CD4-positive, alpha-beta memory T cell (primary cell): ENCODE measurements at regions not wholly inside any gene's neighbourhood (a gene's known extent, or its start where the extent isn't known, plus 50 kb on each side); places are given as distances from the start of the nearest gene placed in this dataset.
A peak's percentile ranks its signal among the peaks of the same experiment; 100 is the strongest.

ENCODE experiments used
- CTCF ChIA-PET: fragments of 350-600 bp; sonication (Branson Sonifier 250); formaldehyde crosslinking; loops from one replicate; lab custom pipeline; 2021; ENCODE audit warnings: inconsistent platforms; ENCODE audit not compliant: partially characterized antibody; lab: Charles Lee
- POLR2A ChIA-PET: fragments of 350-600 bp; sonication (Branson Sonifier 250); formaldehyde crosslinking; loops from one replicate; lab custom pipeline; 2021; ENCODE audit not compliant: partially characterized antibody; lab: Charles Lee
- DNase-seq, 5 donors: peaks; one replicate each; pipeline versions ENCODE4 v3.0.0 to v3.0.0-alpha.2; 2020 to 2022; ENCODE audit warnings: mixed read lengths in 1 of 5
- H3K27ac ChIP-seq: one replicate; pipeline ENCODE4 v1.7.0; 2013; ENCODE audit warnings: low read depth, low read length
- H3K27me3 ChIP-seq: 2 replicates; pipeline ENCODE4 v1.7.0; 2013; ENCODE audit warnings: mild to moderate bottlenecking, low read length, moderate library complexity; ENCODE audit not compliant: insufficient read depth
- H3K36me3 ChIP-seq: 2 replicates; pipeline ENCODE4 v1.7.0; 2013; ENCODE audit warnings: mild to moderate bottlenecking, low read length, moderate library complexity; ENCODE audit not compliant: insufficient read depth
- H3K4me1 ChIP-seq: 2 replicates; pipeline ENCODE4 v1.7.0; 2013; ENCODE audit warnings: mild to moderate bottlenecking, low read length, moderate library complexity; ENCODE audit not compliant: insufficient read depth
- H3K4me3 ChIP-seq, 2 donors: one replicate each; pipeline ENCODE4 v1.7.0; 2013; ENCODE audit warnings: low read length in 2 of 2, mild to moderate bottlenecking in 1 of 2
- H3K9me3 ChIP-seq, 2 donors: one replicate each; pipeline ENCODE4 v1.7.0; 2013; ENCODE audit warnings: low read length in 2 of 2, control low read depth in 1 of 2; ENCODE audit not compliant: control insufficient read depth in 1 of 2
- H3K27ac Mint-ChIP-seq, 7 donors: one replicate each; pipeline ENCODE4 v1.8.0; 2020 to 2021; ENCODE audit warnings: mixed read lengths in 7 of 7, mild to moderate bottlenecking in 6 of 7, inconsistent platforms in 3 of 7, moderate library complexity in 3 of 7
- H3K27me3 Mint-ChIP-seq, 2 donors: one replicate each; pipeline ENCODE4 v1.8.0; 2020 to 2021; ENCODE audit warnings: mixed read lengths in 2 of 2
- H3K36me3 Mint-ChIP-seq, 2 donors: one replicate each; pipeline ENCODE4 v1.8.0; 2020 to 2021; ENCODE audit warnings: mixed read lengths in 2 of 2, inconsistent platforms in 1 of 2, mild to moderate bottlenecking in 1 of 2
- H3K4me1 Mint-ChIP-seq, 4 donors: one replicate each; pipeline ENCODE4 v1.8.0; 2020 to 2021; ENCODE audit warnings: mixed read lengths in 4 of 4, mild to moderate bottlenecking in 1 of 4
- H3K4me3 Mint-ChIP-seq, 8 donors: one replicate each; pipeline ENCODE4 v1.8.0; 2020 to 2021; ENCODE audit warnings: mixed read lengths in 8 of 8, mild to moderate bottlenecking in 7 of 8, moderate library complexity in 6 of 8, inconsistent platforms in 3 of 8
- H3K9me3 Mint-ChIP-seq, 8 donors: one replicate each; pipeline ENCODE4 v1.8.0; 2020 to 2021; ENCODE audit warnings: mixed read lengths in 8 of 8, mild to moderate bottlenecking in 5 of 8, inconsistent platforms in 3 of 8, moderate library complexity in 1 of 8
- intact Hi-C: fragments of 100-400 bp; cut with micrococcal nuclease; formaldehyde crosslinking; loops from one replicate; pipeline ENCODE4 v1.15.1; 2023

- Histone ChIP-seq H3K4me1 (no peaks in the 10 kb centered on the region), H3K27ac (no peak overlapping the region), H3K36me3 (no peaks in the 10 kb centered on the region), H3K4me3 (no peak overlapping the region), H3K27me3 (no peaks in the 10 kb centered on the region), H3K9me3 (no peaks in the 10 kb centered on the region)
- H3K9me3 Mint-ChIP-seq = no peaks in the 10 kb centered on the region
- CTCF ChIA-PET = no interaction called here
- no peaks in the 10 kb centered on the region for H3K36me3 Mint-ChIP-seq
- intact Hi-C loops = no loop called here
- no peak for DNase-seq
- peak overlapping the region in 1 of 7 donors; percentile 2 for H3K27ac Mint-ChIP-seq
- no peaks in the 10 kb centered on the region for H3K27me3 Mint-ChIP-seq
- POLR2A ChIA-PET = no interaction called here
- no peak overlapping the region for H3K4me3 Mint-ChIP-seq
- H3K4me1 Mint-ChIP-seq = no peaks in the 10 kb centered on the region
Measured at GRCh38 chr21:26710155-26710554, 135.1 kb downstream of the ADAMTS1 start.

GRCh38 chr21:26709090-26709489, 136.0 kb upstream of the CYYR1 start:
- Histone ChIP-seq H3K36me3 (no peaks in the 10 kb centered on the region), H3K27ac (no peak overlapping the region), H3K27me3 (no peaks in the 10 kb centered on the region), H3K4me3 (no peak overlapping the region), H3K4me1 (no peaks in the 10 kb centered on the region), H3K9me3 (no peaks in the 10 kb centered on the region)
- H3K9me3 Mint-ChIP-seq = no peaks in the 10 kb centered on the region
- H3K27ac Mint-ChIP-seq = no peak overlapping the region
- ChIA-PET CTCF (interaction anchor here (1.5 kb wide), 2 partner anchors 8 to 826 kb away, joined by 3 to 4 read pairs; no protein-coding TSS in a partner anchor), POLR2A (no interaction called here)
- H3K27me3 Mint-ChIP-seq = no peaks in the 10 kb centered on the region
- H3K4me1 Mint-ChIP-seq = no peaks in the 10 kb centered on the region
- DNase-seq = no peak
- H3K36me3 Mint-ChIP-seq = no peaks in the 10 kb centered on the region
- H3K4me3 Mint-ChIP-seq = no peak overlapping the region
- intact Hi-C loops = no loop called here

DNA sequence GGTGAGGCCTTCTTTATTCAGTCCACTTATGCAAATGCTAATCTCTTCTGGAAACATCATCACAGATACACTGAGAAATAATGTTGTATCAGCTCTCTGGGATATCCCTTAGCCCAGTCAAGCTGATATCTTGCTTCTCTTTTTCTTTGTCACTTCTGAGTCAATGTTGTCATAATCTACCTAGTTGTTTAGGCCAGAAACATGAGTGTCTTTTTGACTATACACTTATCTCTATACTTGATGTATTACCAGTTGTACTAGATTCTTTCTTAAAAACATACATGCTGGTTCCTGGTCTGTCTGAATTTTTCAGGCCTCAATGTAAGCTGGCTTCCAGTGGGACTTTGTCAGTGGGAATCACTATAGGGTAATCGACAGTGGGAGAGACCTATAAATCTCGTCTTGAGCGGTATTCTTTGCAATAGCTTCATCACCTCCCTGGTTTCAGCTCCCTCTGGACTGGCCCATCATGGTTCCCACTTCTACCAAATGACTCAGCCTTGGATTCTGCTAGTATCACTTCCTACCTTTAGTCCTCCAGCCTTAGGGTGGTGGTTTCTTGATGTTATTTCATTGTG, 135.2 kb upstream of the CYYR1 start:
- no peaks in the 10 kb centered on the region for H3K27me3 Mint-ChIP-seq
- Histone ChIP-seq H3K27ac (no peak overlapping the region), H3K9me3 (no peaks in the 10 kb centered on the region), H3K27me3 (no peaks in the 10 kb centered on the region), H3K36me3 (no peaks in the 10 kb centered on the region), H3K4me3 (no peak overlapping the region), H3K4me1 (no peaks in the 10 kb centered on the region)
- intact Hi-C loops = no loop called here
- H3K4me3 Mint-ChIP-seq = no peak overlapping the region
- no peaks in the 10 kb centered on the region for H3K36me3 Mint-ChIP-seq
- no peak for DNase-seq
- CTCF ChIA-PET = interaction anchor here (1.5 kb wide), 2 partner anchors 9 to 826 kb away, joined by 3 to 4 read pairs; no protein-coding TSS in a partner anchor
- POLR2A ChIA-PET = no interaction called here
- no peaks in the 10 kb centered on the region for H3K4me1 Mint-ChIP-seq
- H3K9me3 Mint-ChIP-seq = no peaks in the 10 kb centered on the region
- H3K27ac Mint-ChIP-seq = no peak overlapping the region

DNA sequence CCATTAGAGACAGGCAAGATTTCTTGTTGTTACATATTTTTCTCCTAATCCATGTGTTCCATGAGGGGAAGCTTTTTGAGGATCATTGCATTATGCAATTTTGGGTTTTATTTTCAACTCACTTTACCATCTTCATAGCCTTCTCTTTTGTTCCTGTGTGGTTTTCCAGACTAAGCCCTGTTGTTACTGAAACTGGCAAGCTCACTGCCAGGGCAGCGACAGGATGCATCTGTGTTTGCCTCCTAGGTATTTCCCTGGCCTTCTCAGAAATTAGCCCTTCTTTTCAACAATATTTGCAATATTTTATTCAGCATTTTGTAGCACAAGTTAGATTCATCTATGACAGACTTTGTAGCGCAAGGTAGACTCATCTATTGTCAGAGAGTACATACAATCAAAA, 134.2 kb upstream of the CYYR1 start:
- no peaks in the 10 kb centered on the region for H3K27me3 Mint-ChIP-seq
- no peak overlapping the region for H3K4me3 Mint-ChIP-seq
- Histone ChIP-seq H3K4me1 (no peaks in the 10 kb centered on the region), H3K4me3 (no peak overlapping the region), H3K36me3 (no peaks in the 10 kb centered on the region), H3K9me3 (no peaks in the 10 kb centered on the region), H3K27ac (no peak overlapping the region), H3K27me3 (no peaks in the 10 kb centered on the region)
- DNase-seq = no peak
- CTCF ChIA-PET = interaction anchor here (1.0 kb wide), 1 partner anchor 10 kb away, joined by 3 read pairs; no protein-coding TSS in a partner anchor
- H3K36me3 Mint-ChIP-seq = no peaks in the 10 kb centered on the region
- H3K27ac Mint-ChIP-seq = no peak overlapping the region
- intact Hi-C loops = no loop called here
- no peaks in the 10 kb centered on the region for H3K9me3 Mint-ChIP-seq
- POLR2A ChIA-PET = no interaction called here
- H3K4me1 Mint-ChIP-seq = no peaks in the 10 kb centered on the region

DNA sequence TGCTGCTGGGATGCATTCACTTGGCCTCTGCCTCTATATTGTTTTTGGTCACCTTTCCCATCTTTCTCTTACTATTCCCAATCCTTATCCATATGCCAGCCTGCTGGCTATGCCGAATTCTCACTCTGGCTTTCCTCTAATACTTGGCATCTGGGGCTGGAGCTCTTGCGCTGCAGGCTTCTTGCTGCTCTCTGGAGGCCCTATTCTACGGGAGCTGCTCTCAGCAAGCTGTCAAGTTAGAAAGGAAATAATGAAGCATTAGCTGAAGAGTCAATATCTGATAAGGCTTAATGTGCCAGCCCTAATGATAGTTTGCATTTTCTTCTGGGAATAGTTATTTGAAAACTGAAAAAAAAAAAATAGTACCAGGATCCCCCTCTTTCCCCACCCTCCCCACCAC, 125.3 kb upstream of the CYYR1 start:
- no peak overlapping the region for H3K4me3 Mint-ChIP-seq
- no peaks in the 10 kb centered on the region for H3K36me3 Mint-ChIP-seq

GRCh38 chr21:26691416-26691815, 118.3 kb upstream of the CYYR1 start:
- Mint-ChIP-seq H3K27ac (no peak overlapping the region), H3K4me1 (peaks cover 0 to under 1% (median under 1%) of the 10 kb centered on the region in 4 donors), H3K27me3 (peaks cover under 1 to 10% of the 10 kb centered on the region in 2 donors), H3K4me3 (no peak overlapping the region), H3K9me3 (peaks cover 0 to 12% (median 4%) of the 10 kb centered on the region in 8 donors), H3K36me3 (no peaks in the 10 kb centered on the region)
- no peaks in the 10 kb centered on the region for H3K9me3 ChIP-seq
- no peak overlapping the region for H3K27ac ChIP-seq
- ChIA-PET CTCF (interaction anchor here (0.7 kb wide), 1 partner anchor 26 kb away, joined by 3 read pairs; no protein-coding TSS in a partner anchor), POLR2A (no interaction called here)
- intact Hi-C loops = no loop called here
- no peak overlapping the region for H3K4me3 ChIP-seq
- no peaks in the 10 kb centered on the region for H3K36me3 ChIP-seq
- no peaks in the 10 kb centered on the region for H3K27me3 ChIP-seq
- no peak for DNase-seq
- H3K4me1 ChIP-seq = peaks cover under 1% of the 10 kb centered on the region

More for the DNA sequence above, 125.3 kb upstream of the CYYR1 start:
- DNase-seq = no peak
- Mint-ChIP-seq H3K27me3 (peaks cover 4 to 7% of the 10 kb centered on the region in 2 donors), H3K4me1 (no peaks in the 10 kb centered on the region), H3K9me3 (peaks cover 0 to 3% (median 0%) of the 10 kb centered on the region in 8 donors), H3K27ac (no peak overlapping the region)
- no peaks in the 10 kb centered on the region for H3K27me3 ChIP-seq
- ChIA-PET POLR2A (no interaction called here), CTCF (no interaction called here)
- intact Hi-C loops = no loop called here
- no peaks in the 10 kb centered on the region for H3K4me1 ChIP-seq
- no peaks in the 10 kb centered on the region for H3K36me3 ChIP-seq
- no peaks in the 10 kb centered on the region for H3K9me3 ChIP-seq
- H3K27ac ChIP-seq = no peak overlapping the region
- no peak overlapping the region for H3K4me3 ChIP-seq

DNA sequence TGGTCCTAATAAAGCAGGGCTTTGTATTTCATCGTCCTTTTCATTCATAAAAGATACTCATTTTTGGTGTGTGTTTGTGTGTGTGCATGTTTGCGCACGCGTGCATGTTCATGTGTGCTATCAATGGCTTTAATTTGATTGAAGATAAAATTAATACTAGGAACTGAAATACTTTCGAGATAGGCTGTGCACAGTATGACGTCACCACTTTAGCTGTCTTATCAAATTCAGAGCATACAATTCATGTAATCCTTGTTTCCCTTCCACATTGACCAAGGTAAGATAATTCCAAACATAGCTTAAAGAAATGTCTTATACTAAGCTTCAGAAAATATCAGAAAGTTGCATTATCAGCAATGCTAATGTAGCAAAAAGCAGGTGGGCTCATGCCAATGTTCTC, 113.6 kb upstream of the CYYR1 start:
- Histone ChIP-seq H3K4me1 (peaks cover 6% of the 10 kb centered on the region), H3K36me3 (no peaks in the 10 kb centered on the region), H3K27me3 (no peaks in the 10 kb centered on the region), H3K4me3 (no peak overlapping the region), H3K27ac (no peak overlapping the region), H3K9me3 (no peaks in the 10 kb centered on the region)
- no peak for DNase-seq
- H3K4me3 Mint-ChIP-seq = no peak overlapping the region
- peaks cover 0 to 4% of the 10 kb centered on the region in 2 donors for H3K27me3 Mint-ChIP-seq
- H3K27ac Mint-ChIP-seq = no peak overlapping the region
- H3K9me3 Mint-ChIP-seq = peaks cover 0 to 11% (median 5%) of the 10 kb centered on the region in 8 donors
- intact Hi-C loops = no loop called here
- no peaks in the 10 kb centered on the region for H3K36me3 Mint-ChIP-seq
- POLR2A ChIA-PET = no interaction called here
- CTCF ChIA-PET = no interaction called here
- peaks cover 0 to 4% (median 3%) of the 10 kb centered on the region in 4 donors for H3K4me1 Mint-ChIP-seq
